HCT116 (cell line): ENCODE measurements at regions not wholly inside any gene's neighbourhood (a gene's known extent, or its start where the extent isn't known, plus 50 kb on each side); places are given as distances from the start of the nearest gene placed in this dataset.

Source experiments
- EZH2 ChIP-seq: fragments of 200-600 bp; sonication (generic); IDR thresholded peaks from 2 replicates; pipeline ENCODE4 v1.6.1; 2017; ENCODE audit warnings: antibody characterized with exemption, mixed run types
- EZH2phosphoT487 ChIP-seq: fragments of 200-600 bp; IDR thresholded peaks from 2 replicates; pipeline ENCODE4 v1.6.1; 2018; ENCODE audit warnings: antibody characterized with exemption, borderline replicate concordance
- JUND ChIP-seq: IDR thresholded peaks from 2 replicates; pipeline ENCODE4 v1.6.1; 2012
- POLR2A ChIP-seq: IDR thresholded peaks from 2 replicates; pipeline ENCODE4 v1.7.0; 2011; ENCODE audit warnings: borderline replicate concordance; ENCODE audit not compliant: insufficient read depth, insufficient read length; ENCODE audit errors: extremely low read depth
- RAD21 ChIP-seq: IDR thresholded peaks from 2 replicates; pipeline ENCODE4 v1.6.1; 2012; ENCODE audit warnings: low read depth, mild to moderate bottlenecking
- SIN3A ChIP-seq: IDR thresholded peaks from 2 replicates; pipeline ENCODE4 v1.6.1; 2012; ENCODE audit warnings: low read depth
- SP1 ChIP-seq: IDR thresholded peaks from 2 replicates; pipeline ENCODE4 v1.6.1; 2012; ENCODE audit warnings: low read depth
- SRF ChIP-seq: IDR thresholded peaks from 2 replicates; pipeline ENCODE4 v1.6.1; 2012; ENCODE audit warnings: low read depth
- YY1 ChIP-seq: IDR thresholded peaks from 2 replicates; pipeline ENCODE4 v1.6.1; 2011; ENCODE audit warnings: low read length, low read depth, moderate library complexity, mild to moderate bottlenecking; ENCODE audit not compliant: insufficient replicate concordance; ENCODE audit errors: extremely low read depth
- TF ChIP-seq, protein P1 (sequence below), 3 experiments: fragments of 200-600 bp in 1 of 3; sonication (generic) in 1 of 3; IDR thresholded peaks in 2 of 3; conservative IDR thresholded peaks in 1 of 3; 2 replicates each; pipeline ENCODE4 v1.5.1; 2012 to 2017; ENCODE audit warnings: low read depth in 2 of 3, low read length in 2 of 3, antibody characterized with exemption in 1 of 3, borderline replicate concordance in 1 of 3, control low read depth in 1 of 3, mild to moderate bottlenecking in 1 of 3, mixed read lengths in 1 of 3, mixed run types in 1 of 3, moderate library complexity in 1 of 3; ENCODE audit not compliant: insufficient read depth in 1 of 3
- TF ChIP-seq, protein P2 (sequence below): IDR thresholded peaks from 2 replicates; pipeline ENCODE4 v1.6.1; 2012

DNA sequence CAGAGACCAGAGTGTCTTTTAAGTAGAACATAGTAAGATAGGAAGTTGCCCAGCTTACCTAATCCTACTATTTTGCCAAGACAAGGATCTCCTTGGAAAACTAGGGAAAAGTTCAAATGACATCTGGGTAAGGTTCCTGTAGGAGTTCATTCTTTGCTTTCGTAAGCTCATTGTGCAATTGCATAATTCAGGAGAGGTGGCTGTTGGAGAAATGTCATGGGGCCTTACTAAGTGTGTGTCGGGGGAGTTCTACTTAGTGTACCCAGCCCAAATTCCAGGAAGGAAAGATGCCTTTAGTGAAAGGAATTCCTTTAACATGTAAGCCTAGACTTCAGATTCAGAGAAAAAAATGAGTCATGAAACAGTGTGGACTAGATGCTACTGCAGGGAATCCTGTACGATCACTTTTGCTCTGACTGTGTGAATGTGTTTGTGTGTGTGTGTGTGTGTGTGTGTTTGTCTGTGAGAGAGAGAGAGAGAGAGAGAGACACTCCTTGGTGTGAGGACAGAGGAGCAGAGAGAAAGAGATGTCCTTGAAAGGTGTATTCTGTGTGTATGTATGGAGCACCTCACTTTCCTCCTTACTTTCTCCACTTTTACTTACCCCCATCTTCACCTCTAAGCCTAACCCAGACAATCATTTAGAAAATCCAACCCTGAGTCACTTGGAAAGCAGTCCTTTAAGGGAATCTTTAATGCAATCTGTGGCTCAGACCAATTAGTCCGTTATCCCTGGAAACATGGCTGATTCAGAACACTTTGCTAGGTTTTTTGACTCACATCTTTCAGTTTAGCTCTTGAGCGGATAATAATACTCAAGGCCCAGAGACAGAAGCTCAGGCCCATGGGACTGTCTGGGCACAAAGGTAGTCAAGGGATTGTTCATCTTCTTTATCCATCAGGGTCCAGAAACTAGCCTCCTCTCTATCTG, 114.5 kb upstream of the ACSL4 start:
- TF ChIP-seq, protein P1, sequence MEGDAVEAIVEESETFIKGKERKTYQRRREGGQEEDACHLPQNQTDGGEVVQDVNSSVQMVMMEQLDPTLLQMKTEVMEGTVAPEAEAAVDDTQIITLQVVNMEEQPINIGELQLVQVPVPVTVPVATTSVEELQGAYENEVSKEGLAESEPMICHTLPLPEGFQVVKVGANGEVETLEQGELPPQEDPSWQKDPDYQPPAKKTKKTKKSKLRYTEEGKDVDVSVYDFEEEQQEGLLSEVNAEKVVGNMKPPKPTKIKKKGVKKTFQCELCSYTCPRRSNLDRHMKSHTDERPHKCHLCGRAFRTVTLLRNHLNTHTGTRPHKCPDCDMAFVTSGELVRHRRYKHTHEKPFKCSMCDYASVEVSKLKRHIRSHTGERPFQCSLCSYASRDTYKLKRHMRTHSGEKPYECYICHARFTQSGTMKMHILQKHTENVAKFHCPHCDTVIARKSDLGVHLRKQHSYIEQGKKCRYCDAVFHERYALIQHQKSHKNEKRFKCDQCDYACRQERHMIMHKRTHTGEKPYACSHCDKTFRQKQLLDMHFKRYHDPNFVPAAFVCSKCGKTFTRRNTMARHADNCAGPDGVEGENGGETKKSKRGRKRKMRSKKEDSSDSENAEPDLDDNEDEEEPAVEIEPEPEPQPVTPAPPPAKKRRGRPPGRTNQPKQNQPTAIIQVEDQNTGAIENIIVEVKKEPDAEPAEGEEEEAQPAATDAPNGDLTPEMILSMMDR (IDR thresholded peaks at IDR 0.05 in 2 of 3, conservative IDR thresholded peaks at IDR 0.05 in 1 of 3; ENCODE audit: borderline replicate concordance in 1 of 3, insufficient read depth in 1 of 3, low read depth in 2 of 3, low read length in 2 of 3), result no peak
- TF ChIP-seq POLR2A (no peak), RAD21 (no peak), SIN3A (no peak), SP1 (no peak), SRF (no peak), YY1 (no peak), EZH2 (no peak), JUND (no peak), EZH2phosphoT487 (no peak)
- TF ChIP-seq, protein P2, sequence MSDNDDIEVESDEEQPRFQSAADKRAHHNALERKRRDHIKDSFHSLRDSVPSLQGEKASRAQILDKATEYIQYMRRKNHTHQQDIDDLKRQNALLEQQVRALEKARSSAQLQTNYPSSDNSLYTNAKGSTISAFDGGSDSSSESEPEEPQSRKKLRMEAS, result no peak
